HUES48 (cell line): ENCODE measurements at regions not wholly inside any gene's neighbourhood (a gene's known extent, or its start where the extent isn't known, plus 50 kb on each side); places are given as distances from the start of the nearest gene placed in this dataset.
"Not testable (repeated sequence)": the region's sequence is repeated elsewhere in the genome, so short reads cannot be mapped to it uniquely, and the experiment has no call there.

Experiments
- H3K27ac ChIP-seq: one replicate; pipeline ENCODE4 v1.7.0; 2013; ENCODE audit warnings: low read depth, low read length, inconsistent platforms
- H3K27me3 ChIP-seq: 2 replicates; pipeline ENCODE4 v1.6.1; 2013; ENCODE audit warnings: mild to moderate bottlenecking, low read length; ENCODE audit not compliant: control insufficient read depth, insufficient read depth
- H3K36me3 ChIP-seq: 2 replicates; pipeline ENCODE4 v1.6.1; 2013; ENCODE audit warnings: low read length; ENCODE audit not compliant: control insufficient read depth, insufficient read depth
- H3K4me1 ChIP-seq: 2 replicates; pipeline ENCODE4 v1.6.1; 2013; ENCODE audit warnings: mild to moderate bottlenecking, low read length; ENCODE audit not compliant: control insufficient read depth, insufficient read depth
- H3K4me3 ChIP-seq: 2 replicates; pipeline ENCODE4 v1.5.1; 2013; ENCODE audit warnings: mild to moderate bottlenecking, low read depth, low read length
- H3K9ac ChIP-seq: 2 replicates; pipeline ENCODE4 v1.6.1; 2013; ENCODE audit warnings: mild to moderate bottlenecking, low read depth, low read length, moderate library complexity
- H3K9me3 ChIP-seq: 2 replicates; pipeline ENCODE4 v1.6.1; 2013; ENCODE audit warnings: low read length; ENCODE audit not compliant: control insufficient read depth, insufficient read depth

- Histone ChIP-seq H3K9ac (no peak overlapping the region), H3K36me3 (no peaks in the 10 kb centered on the region), H3K4me3 (no peak overlapping the region), H3K27ac (no peak overlapping the region), H3K4me1 (no peaks in the 10 kb centered on the region), H3K27me3 (no peaks in the 10 kb centered on the region), H3K9me3 (0 out of 2 replicates have a peak, but pooled peaks cover 2% of the 10 kb centered on the region)
These were observed 198.1 kb downstream of the FZD1 start for GRCh38 chr7:91462316-91462715.

GRCh38 chr7:91463330-91463729 lies 199.1 kb downstream of the FZD1 start:
- Histone ChIP-seq H3K4me3 (no peak overlapping the region), H3K36me3 (no peaks in the 10 kb centered on the region), H3K27me3 (no peaks in the 10 kb centered on the region), H3K9me3 (no peaks in the 10 kb centered on the region), H3K4me1 (no peaks in the 10 kb centered on the region), H3K27ac (no peak overlapping the region), H3K9ac (no peak overlapping the region)

- no peaks in the 10 kb centered on the region for H3K36me3 ChIP-seq
- no peaks in the 10 kb centered on the region for H3K4me1 ChIP-seq
- no peak overlapping the region for H3K4me3 ChIP-seq
- H3K9ac ChIP-seq, result no peak overlapping the region
- no peaks in the 10 kb centered on the region for H3K27me3 ChIP-seq
- no peaks in the 10 kb centered on the region for H3K9me3 ChIP-seq
- no peak overlapping the region for H3K27ac ChIP-seq
These were observed 201.4 kb downstream of the FZD1 start for GRCh38 chr7:91465595-91466061.

DNA sequence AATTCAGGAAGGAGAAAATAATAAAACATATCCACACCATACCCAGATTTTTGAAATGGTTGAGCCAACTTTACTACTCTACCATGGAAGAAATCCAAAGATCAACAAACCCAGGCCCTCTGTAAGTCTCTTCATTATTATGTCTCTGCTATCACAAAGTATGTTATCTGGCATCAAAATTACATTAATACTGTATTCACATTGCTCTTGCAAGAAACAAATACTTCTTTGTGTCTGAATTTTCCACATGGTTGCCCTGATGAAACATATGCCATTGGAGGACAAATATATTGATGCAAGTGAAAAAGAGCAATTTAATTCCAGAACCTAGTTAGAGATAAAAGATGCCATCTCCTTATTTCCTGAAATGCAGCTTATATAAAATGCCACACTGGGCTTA lies 204.0 kb downstream of the FZD1 start:
- Histone ChIP-seq H3K36me3 (no peaks in the 10 kb centered on the region), H3K9me3 (no peaks in the 10 kb centered on the region), H3K4me3 (no peak overlapping the region), H3K4me1 (no peaks in the 10 kb centered on the region), H3K9ac (no peak overlapping the region), H3K27ac (no peak overlapping the region), H3K27me3 (no peaks in the 10 kb centered on the region)

DNA sequence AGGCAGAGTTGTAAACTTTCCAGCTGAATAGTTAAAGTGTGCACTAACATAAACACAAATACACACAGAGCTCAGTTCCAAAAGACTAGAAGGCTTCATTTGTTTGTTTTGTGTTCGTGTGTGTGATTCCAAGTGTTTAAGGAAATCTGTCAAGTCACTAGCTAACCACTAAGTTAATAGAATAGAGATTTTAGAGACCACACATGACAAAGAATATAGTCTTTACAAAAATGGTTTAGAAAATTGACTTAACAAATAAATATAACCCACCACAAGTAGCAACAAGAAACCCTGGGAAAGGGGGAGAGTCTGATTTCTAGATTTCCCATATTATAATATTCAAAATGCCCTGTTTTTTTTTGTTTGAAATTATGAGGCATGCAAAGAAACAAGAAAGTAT lies 209.4 kb downstream of the FZD1 start:
- H3K4me3 ChIP-seq, result no peak overlapping the region
- no peak overlapping the region for H3K27ac ChIP-seq
- no peaks in the 10 kb centered on the region for H3K36me3 ChIP-seq
- H3K27me3 ChIP-seq, result no peaks in the 10 kb centered on the region
- H3K4me1 ChIP-seq, result no peaks in the 10 kb centered on the region
- peaks cover 5% of the 10 kb centered on the region; the same call in 1 of the 2 replicates for H3K9me3 ChIP-seq
- no peak overlapping the region for H3K9ac ChIP-seq

- H3K27ac ChIP-seq, result no peak overlapping the region
- H3K4me3 ChIP-seq, result no peak overlapping the region
- no peaks in the 10 kb centered on the region for H3K36me3 ChIP-seq
- H3K9me3 ChIP-seq, result peaks cover 5% of the 10 kb centered on the region; the same call in 1 of the 2 replicates
- H3K9ac ChIP-seq, result no peak overlapping the region
- H3K4me1 ChIP-seq, result no peaks in the 10 kb centered on the region
- no peaks in the 10 kb centered on the region for H3K27me3 ChIP-seq
These were observed 209.8 kb downstream of the FZD1 start for GRCh38 chr7:91474074-91474473.

- H3K4me1 ChIP-seq, H3K27me3 ChIP-seq, H3K9ac ChIP-seq, H3K27ac ChIP-seq, H3K36me3 ChIP-seq, H3K4me3 ChIP-seq: not testable (repeated sequence)
- H3K9me3 ChIP-seq, result peaks cover 12% of the 10 kb centered on the region; the same call in 1 of the 2 replicates
These were observed 216.2 kb downstream of the FZD1 start for GRCh38 chr7:91480470-91480869.

DNA sequence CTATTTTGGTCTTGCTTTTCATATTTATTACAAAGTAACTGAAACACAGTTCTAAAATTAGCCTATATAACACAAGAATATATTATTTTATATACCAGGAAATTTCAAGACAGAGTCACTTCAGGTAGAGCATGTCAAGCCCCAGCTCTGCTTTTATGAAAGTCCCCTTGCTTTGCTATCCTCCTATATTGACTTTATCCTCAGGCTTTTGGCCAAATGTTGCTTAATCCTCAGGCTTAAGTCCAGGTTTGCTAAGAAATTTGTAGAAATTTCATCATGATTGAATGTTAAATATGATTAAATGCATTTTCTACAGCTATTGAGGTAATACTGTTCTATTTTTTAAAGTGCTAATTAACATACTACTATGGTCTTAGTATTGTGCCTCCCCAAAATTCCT lies 227.6 kb downstream of the FZD1 start:
- H3K4me1 ChIP-seq, result no peaks in the 10 kb centered on the region
- H3K36me3 ChIP-seq, result no peaks in the 10 kb centered on the region
- no peak overlapping the region for H3K9ac ChIP-seq
- H3K9me3 ChIP-seq, result no peaks in the 10 kb centered on the region
- H3K27ac ChIP-seq, result no peak overlapping the region
- H3K4me3 ChIP-seq, result no peak overlapping the region
- H3K27me3 ChIP-seq, result no peaks in the 10 kb centered on the region

GRCh38 chr7:91492317-91492716 lies 228.1 kb downstream of the FZD1 start:
- H3K9ac ChIP-seq, result no peak overlapping the region
- no peak overlapping the region for H3K4me3 ChIP-seq
- no peak overlapping the region for H3K27ac ChIP-seq
- H3K27me3 ChIP-seq, result no peaks in the 10 kb centered on the region
- no peaks in the 10 kb centered on the region for H3K36me3 ChIP-seq
- H3K9me3 ChIP-seq, result no peaks in the 10 kb centered on the region
- H3K4me1 ChIP-seq, result no peaks in the 10 kb centered on the region

DNA sequence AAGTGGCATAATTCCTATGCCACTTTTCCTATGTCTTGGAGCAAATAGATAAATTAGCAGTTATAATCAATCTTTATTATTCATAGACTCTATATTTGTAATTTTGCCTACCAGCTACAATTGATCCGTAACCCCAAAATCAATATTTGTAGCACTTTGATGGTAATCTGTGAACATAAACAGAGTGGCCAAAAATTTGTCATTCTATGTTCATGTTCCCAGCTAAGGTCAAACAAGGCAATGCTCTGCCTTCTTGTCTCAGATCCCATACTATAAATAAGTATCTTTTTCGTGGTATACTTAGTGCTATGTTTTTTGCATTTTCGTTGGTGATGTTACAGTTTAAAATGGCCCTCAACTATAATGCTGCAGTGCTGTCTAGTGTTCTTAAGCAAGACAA lies 228.5 kb downstream of the FZD1 start:
- Histone ChIP-seq H3K27me3 (no peaks in the 10 kb centered on the region), H3K9ac (no peak overlapping the region), H3K4me3 (no peak overlapping the region), H3K27ac (no peak overlapping the region), H3K36me3 (no peaks in the 10 kb centered on the region), H3K9me3 (no peaks in the 10 kb centered on the region), H3K4me1 (no peaks in the 10 kb centered on the region)

DNA sequence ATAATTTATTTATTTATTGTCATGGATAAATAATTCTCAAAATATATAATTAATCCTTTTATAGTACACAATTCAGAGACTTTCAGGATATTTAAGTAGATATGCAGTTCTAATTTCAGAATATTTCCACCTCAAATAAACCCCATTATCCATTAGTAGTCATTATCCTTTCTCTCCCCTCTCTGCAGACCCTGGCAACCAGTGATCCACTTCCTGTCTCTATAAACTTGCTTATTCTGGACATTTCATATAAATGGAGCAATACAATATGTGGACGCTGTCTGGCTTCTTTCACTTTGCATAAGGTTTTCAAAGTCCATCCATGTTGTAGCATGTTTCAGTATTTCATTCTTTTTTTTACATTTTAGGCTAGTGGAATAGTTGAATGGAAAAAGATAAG lies 230.2 kb downstream of the FZD1 start:
- Histone ChIP-seq H3K27me3 (no peaks in the 10 kb centered on the region), H3K36me3 (no peaks in the 10 kb centered on the region), H3K9ac (no peak overlapping the region), H3K4me3 (no peak overlapping the region), H3K9me3 (no peaks in the 10 kb centered on the region), H3K4me1 (no peaks in the 10 kb centered on the region), H3K27ac (no peak overlapping the region)
